Fibroblast of the aortic adventitia (primary cell): ENCODE measurements at regions not wholly inside any gene's neighbourhood (a gene's known extent, or its start where the extent isn't known, plus 50 kb on each side); places are given as distances from the start of the nearest gene placed in this dataset.
"Not testable (repeated sequence)": the region's sequence is repeated elsewhere in the genome, so short reads cannot be mapped to it uniquely, and the experiment has no call there.

Experiments
- DNase-seq: peaks from one replicate; pipeline ENCODE4 v3.0.0-alpha.2; 2010; ENCODE audit warnings: low read depth
- H3K4me3 ChIP-seq: 2 replicates; pipeline ENCODE4 v1.5.1; 2011; ENCODE audit warnings: low read depth, mild to moderate bottlenecking, control low read depth, low read length, moderate library complexity
- TF ChIP-seq, protein P1 (sequence below): IDR thresholded peaks from 2 replicates; pipeline ENCODE4 v1.5.1; 2011; ENCODE audit warnings: mild to moderate bottlenecking, low read length, control low read depth, inconsistent platforms; ENCODE audit not compliant: insufficient read depth

DNA sequence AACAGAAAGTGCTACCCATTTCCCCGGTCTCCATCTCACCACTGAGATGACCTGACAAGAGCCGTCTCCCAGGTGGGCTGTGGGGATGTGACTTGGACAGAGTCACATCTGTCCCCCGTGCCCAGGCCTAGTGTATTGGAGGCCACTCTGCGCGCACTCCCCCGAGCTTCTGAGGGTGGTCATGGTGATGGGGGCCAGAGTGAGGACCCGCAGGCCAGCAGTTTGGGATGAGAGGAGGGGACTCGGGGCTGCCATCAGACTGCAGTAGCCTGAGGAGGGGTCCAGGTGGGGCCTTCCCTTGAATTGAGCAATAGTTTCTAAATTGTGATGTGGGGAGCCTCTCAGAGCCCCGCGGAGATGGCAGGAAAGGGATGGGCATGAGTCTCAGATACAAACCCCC is 852.6 kb downstream of the TBC1D22A start:
- DNase-seq: no peak
- TF ChIP-seq, protein P1, sequence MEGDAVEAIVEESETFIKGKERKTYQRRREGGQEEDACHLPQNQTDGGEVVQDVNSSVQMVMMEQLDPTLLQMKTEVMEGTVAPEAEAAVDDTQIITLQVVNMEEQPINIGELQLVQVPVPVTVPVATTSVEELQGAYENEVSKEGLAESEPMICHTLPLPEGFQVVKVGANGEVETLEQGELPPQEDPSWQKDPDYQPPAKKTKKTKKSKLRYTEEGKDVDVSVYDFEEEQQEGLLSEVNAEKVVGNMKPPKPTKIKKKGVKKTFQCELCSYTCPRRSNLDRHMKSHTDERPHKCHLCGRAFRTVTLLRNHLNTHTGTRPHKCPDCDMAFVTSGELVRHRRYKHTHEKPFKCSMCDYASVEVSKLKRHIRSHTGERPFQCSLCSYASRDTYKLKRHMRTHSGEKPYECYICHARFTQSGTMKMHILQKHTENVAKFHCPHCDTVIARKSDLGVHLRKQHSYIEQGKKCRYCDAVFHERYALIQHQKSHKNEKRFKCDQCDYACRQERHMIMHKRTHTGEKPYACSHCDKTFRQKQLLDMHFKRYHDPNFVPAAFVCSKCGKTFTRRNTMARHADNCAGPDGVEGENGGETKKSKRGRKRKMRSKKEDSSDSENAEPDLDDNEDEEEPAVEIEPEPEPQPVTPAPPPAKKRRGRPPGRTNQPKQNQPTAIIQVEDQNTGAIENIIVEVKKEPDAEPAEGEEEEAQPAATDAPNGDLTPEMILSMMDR: no peak
- no peak overlapping the region for H3K4me3 ChIP-seq

DNA sequence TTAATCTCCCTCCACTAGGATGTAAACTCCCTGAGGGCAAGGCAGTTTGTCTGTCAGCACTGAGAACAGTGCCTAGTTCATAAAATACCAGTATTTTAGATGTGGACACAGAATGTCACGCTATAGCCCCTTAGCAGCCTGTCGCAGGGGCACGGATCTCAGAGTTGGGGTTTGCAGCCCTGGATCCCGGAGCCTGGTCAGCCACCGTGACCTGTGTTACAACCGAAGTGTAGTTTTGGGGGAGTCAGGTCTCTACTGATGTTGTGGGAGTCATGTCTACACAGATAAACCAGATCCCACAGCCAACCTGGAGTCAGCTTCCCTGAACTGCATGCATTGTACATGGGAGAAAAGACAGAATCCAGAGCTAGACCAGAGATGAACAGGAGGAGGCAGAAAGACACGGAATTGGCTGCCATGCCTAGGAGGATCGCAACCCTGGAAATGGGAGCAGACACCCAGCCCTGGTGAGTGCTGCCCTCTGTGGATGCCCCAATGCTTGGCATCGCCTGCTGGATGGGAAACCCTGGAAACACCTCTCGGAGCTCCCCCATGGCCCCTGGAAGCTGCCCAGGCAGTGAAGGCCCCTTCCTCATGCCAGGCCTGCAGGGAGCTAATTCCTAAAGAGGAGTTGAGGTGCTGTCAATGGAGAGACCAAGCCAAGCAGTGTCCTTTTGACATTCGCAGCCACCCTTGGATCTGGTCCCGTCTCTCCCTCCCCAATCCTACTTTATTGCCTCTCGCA is 851.3 kb downstream of the TBC1D22A start:
- DNase-seq: no peak
- no peak overlapping the region for H3K4me3 ChIP-seq
- TF ChIP-seq, protein P1: no peak

DNA sequence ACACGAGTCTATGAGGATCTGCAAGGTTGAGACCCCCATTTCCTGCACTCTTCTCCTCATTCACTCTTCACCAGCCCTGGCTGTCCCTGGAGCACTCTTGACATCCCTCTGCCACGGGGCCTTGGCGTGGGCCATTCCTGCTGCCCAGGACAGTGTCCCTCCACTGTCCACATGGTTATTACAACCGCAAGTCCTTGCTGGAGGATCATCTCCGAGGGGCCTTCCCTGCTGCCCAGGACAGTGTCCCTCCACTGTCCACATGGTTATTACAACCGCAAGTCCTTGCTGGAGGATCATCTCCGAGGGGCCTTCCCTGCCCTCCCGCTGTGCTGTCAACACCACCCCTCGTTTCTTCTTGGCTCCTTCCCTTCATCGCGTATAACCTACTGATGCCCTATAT is 850.7 kb downstream of the TBC1D22A start:
- not testable (repeated sequence) for DNase-seq, H3K4me3 ChIP-seq

DNA sequence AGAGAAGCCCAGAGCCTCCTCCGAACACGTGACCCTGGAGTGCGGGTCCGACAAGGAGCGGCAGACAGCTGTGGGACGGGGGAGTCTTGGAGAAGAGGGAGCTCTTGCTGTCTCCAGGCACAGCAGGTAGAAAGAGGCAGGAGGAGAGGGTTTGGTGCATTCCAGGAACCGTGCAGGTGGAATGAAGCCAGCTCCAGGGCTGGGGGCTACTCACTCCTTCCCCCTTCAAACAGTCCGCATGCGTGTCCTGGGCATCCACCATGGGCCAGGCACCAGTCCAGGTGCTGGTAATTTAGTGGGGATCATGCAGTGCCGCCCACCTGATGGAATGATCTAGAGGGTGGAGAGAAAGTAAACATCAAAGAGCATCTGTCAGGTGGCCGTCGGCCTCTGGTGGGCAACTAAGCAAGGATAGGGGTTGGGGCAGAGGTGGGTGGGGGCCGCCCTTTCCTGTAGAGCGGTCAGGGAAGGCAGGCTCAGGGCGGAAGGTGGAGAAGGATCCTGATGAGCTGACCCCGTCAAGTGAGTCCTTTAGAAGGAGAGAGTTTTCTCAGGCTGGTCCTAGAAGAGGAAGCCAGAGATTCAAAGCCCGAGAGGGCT is 850.0 kb downstream of the TBC1D22A start:
- DNase-seq: no peak
- TF ChIP-seq, protein P1: no peak
- H3K4me3 ChIP-seq: no peak overlapping the region

DNA sequence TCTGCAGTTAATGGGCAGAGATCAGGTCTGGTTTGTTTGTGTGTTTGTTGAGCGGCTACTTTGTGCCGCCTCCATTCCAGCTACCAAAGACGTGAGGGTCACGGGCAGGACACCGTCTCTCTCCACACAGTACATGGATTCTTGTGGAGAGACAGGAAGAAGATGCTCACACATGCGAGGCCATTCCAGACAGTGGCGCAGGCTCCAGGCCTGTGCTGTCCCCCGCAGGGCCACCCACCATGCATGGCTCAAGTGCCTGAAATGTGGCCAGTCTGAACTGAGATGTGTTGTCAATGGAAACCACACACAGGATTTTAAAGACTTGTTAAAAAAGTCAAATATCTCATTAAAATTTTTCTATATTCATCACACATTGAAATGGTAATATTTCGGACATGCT is 848.3 kb downstream of the TBC1D22A start:
- H3K4me3 ChIP-seq: no peak overlapping the region
- TF ChIP-seq, protein P1: no peak

DNA sequence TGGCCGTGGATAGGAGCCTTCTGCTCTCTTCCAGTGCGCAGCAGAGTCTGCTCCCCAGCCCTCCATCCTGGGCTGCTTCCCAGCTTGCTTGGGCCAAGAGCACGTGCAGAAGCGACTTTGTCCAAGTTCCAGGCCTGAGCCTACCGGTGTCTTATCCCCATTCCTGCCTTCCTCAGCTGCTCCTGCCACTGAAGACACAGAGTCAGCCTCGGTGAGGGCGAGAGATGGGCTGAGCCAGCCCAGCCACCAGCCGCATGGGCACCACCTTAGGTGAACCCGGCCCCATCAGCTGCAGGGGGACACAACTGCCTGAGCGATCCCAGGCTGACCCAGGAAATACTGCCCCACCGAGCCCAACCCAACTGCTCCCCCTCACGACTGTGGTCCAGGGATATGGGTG is 847.8 kb downstream of the TBC1D22A start:
- TF ChIP-seq, protein P1: no peak
- no peak for DNase-seq
- H3K4me3 ChIP-seq: no peak overlapping the region

More for the DNA sequence above, 848.3 kb downstream of the TBC1D22A start:
- DNase-seq: no peak

DNA sequence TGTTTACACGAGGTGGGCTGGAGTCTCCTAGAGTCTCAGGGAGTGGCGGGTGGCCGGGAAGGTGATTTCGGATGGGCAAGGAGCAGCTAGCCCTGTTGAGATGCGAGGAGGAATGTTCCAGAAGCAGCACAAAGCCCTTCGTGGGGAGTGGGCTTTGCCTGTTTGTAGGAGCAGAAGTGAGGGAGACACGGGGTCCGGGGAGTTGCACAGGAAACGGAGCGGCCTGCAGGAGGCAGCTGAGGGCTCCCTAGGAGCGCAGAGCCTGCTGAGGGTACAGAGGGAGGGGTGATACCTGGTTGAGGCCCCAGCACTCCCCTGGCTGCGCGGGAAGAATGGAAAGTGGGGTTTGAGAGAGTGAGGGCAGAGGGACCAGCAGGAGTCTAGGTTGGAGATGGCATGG is 847.2 kb downstream of the TBC1D22A start:
- no peak for DNase-seq
- H3K4me3 ChIP-seq: no peak overlapping the region
- TF ChIP-seq, protein P1: no peak
